Dedifferentiated amniotic fluid mesenchymal stem cell (primary cell): ENCODE measurements at regions not wholly inside any gene's neighbourhood (a gene's known extent, or its start where the extent isn't known, plus 50 kb on each side); places are given as distances from the start of the nearest gene placed in this dataset.

ENCODE experiments used
- DNase-seq: peaks from one replicate; pipeline ENCODE4 v3.0.0-alpha.2; 2016; ENCODE audit errors: extremely low spot score

DNA sequence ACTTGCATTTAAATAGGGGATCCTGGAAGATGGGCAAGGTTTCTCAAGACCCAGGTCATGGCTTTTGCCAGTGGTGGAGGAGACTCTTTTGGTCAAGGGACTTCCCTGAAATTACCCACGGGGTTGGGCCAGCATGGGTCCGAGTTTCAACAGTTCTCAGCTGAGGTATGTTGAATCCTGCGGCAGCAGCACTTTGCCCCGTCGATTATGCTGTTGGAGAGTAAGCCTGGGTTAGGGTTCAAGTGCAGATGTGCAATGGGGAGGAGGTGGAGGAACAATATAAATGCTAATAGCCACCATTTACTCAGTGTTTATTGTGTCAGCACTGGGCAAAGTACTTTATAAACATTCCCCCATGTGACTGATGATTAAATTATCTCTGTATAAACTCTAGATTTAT, 96.0 kb upstream of the GATA6 start:
- DNase-seq: no peak

- no peak for DNase-seq
Observed at GRCh38 chr18:22074282-22075070, 94.9 kb upstream of the GATA6 start.

GRCh38 chr18:22080035-22080434, 89.4 kb upstream of the GATA6 start:
- DNase-seq: no peak

DNA sequence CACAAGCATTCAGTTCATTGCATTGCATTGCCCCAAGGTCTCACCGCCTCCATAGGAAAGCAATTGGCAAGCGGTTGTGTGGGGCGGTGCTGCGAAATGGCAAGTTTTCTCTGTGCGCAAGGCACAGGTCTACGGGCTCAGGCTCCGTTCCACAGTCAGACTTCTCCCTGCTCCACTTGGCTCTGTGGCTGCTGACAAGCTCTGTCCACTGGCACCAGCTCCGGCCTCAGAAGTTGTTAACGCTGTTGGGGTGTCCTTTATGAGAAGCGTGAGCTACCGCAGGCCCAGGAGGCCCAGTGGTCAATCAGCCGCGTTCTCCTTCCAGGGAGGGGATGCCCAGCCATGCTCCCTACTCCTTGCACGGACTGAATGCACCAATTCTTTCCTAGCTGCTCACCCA, 87.0 kb upstream of the GATA6 start:
- no peak for DNase-seq

- no peak for DNase-seq
Observed at GRCh38 chr18:22084547-22084946, 84.8 kb upstream of the GATA6 start.

- no peak for DNase-seq
Observed at GRCh38 chr18:22086973-22087372, 82.4 kb upstream of the GATA6 start.

- no peak for DNase-seq
Observed at GRCh38 chr18:22088029-22088428, 81.4 kb upstream of the GATA6 start.

DNA sequence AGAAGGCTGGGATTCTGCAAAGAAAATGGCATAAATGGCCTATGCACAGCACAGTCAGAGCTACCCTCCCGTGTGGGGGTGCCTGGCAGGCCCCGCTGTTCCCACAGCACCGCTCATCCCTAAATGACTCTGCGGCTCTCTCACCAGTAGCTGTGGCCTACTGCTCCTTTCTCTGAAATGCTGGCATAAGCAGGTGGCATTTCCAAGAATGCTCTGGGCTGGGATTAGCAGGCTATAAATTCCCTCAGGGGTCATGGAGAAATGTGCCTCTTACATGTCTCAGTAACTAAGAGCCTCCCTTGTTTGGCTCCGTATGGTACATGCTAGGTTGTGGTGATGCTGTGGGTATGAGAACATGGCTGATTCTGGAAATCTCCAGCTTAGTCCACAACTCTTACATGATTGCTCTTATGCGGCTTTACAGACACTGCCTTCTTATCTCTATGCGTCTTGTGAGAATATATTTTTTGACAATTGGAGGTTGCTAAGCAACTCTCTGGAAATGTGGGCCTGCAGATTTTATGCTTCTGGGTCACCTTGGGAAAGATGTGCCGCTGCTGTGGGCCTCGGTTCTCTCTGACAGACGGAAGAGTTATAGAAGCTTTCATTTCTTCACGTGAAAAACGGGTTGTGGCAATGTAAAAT, 80.3 kb upstream of the GATA6 start:
- no peak for DNase-seq

GRCh38 chr18:22091341-22091740, 78.0 kb upstream of the GATA6 start:
- no peak for DNase-seq

DNA sequence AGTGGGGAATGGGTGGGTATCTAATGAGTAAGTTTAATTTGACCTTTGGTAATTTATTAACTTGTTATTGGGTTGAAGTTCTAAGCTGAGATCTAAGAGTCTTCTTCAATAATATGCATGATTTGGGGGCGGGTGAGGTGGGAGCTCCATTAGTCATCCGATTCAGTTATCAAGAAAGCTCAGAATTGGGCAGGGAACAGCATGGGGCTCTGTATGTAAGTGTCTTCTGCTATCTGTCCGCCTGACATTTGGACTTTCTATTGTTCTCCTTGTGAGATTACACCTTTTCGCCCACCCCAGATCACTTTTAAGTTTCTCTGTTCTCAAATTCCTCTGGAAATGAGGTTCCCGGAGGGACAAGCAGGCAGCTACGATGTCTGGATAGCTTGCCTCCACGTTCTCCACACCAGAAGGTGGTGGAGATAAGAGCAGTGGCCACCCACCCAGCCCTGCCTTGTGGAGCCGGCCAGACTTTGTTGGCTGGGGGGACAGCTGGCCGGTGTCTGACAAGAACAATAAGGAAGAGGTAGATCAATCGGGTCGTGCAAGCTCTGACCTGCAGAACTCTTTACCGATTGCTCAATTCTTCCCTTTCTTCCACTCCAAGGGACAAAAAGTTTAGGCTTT, 75.5 kb upstream of the GATA6 start:
- DNase-seq: no peak

GRCh38 chr18:22094358-22094734, 75.0 kb upstream of the GATA6 start:
- DNase-seq: no peak

DNA sequence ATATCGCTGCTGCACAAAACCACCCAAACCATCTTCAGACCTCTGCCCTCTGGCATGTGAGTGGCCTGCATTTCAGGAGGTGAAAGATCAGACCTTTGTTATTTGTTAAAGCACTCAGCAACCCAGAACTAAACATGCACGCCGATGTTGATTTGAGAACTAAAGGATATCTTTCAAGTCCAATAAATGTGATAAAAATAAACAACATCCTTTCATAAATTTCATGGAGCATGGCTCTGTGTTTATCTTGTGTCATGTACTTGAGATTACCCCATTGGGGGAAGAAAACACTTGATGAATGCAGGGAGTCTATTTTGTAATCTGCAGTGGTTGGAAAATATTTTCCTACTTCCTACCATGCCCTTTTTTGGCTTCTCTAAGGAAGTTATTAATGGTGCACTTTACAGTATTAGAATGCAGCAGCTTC, 70.8 kb upstream of the GATA6 start:
- no peak for DNase-seq

GRCh38 chr18:22099925-22100324, 69.5 kb upstream of the GATA6 start:
- DNase-seq: no peak

DNA sequence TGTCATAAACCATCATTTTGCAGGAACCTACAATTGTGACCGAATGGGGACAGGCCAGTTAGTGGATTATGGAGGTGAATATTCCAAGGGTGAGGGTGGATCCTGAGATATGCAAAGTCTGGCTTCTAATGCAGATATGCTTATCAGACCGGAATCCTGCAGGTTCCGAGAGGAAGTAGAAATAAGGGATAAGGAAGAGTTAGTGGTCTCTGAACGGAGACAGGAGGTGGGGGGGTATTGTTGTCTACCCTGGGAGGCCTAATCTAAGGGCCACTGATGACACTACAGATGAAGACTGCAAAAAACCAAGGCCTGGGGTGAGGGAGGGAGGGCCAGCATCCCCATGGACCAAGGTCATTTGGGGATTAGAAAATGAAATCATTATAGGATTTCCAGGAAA, 67.7 kb upstream of the GATA6 start:
- no peak for DNase-seq

DNA sequence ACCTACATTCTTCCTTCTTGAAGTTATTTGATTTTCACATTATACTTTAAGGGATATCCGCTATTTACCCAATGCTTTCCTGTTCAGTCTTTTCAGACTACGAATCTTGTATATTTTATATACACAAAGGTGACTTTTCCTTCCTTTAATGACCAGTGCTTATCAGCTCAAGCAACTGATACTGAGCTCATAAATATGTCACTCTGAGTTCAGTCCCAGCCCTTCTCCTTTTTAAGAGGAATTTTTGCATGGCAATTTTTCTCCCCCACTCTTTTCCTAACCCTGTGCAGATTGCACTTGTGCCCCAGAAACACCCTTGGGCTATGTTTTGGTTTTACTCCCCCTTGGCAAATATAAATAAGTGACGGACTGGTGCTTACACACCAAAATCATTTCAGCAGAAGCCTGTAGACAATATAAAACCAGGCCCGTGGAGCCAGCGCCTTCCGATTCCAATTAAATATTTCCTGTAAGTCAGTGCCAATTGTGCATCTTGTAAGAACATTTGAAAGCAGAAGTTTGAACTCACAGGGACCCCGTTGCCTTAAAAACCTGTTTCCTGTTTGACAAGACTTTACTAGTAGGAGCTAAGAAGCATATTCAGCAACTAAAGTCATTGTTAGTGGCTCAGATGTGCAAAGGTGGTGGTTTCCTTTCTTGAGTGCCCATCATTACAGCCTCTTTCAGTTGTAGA, 66.3 kb upstream of the GATA6 start:
- DNase-seq: no peak

DNA sequence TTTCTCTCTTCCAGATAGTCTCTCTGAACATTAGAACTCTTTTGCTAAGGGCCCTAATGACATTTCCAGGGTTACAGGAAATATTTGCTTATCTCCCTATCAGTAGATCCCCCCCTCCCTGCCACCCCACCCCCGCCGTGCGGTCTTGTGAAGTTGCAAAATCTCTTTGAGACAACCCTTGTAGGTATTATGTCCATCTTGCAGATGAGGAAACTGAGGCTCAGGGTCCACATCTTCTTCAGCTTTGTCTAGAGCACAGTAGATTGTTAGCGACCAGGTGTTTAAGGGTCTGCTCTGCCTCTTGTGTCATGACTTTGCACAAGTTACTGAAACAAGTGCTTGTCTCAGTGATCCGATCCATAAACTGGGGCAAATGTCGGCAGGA, 65.8 kb upstream of the GATA6 start:
- no peak for DNase-seq

DNA sequence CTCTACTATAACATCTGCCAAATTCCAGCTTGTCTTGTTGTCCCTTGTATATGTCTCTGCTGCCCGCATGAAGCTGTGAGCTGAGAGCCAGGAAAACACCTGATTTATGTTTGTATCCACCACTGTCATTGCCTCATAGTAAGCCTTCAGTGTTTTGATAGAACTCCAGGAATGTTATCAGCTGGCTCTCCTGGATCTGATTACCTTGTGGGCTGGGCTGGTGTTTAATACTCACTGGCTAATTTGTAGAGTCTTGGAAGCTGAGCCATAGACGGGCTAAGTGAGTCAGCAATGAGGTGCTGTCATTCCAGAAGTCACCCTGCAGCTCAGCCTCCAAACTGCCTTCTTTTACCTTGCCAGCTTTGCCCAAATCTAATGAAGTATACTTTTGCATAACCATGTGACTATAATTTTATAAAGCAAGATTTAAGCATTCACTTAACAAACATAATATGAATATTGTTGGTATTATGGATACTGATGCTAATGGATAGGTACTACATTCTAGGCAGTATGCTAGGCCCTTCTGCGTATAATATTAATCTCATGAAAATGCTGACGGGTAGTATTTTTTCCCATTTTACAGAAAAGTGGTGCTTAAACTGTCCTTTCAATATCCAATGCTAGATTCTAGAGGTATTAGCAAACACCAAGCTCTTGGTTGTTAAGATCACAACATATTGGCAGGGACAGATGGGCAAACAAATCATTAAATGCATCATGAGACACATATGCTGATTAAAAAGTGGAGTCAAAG, 62.7 kb upstream of the GATA6 start:
- no peak for DNase-seq

DNA sequence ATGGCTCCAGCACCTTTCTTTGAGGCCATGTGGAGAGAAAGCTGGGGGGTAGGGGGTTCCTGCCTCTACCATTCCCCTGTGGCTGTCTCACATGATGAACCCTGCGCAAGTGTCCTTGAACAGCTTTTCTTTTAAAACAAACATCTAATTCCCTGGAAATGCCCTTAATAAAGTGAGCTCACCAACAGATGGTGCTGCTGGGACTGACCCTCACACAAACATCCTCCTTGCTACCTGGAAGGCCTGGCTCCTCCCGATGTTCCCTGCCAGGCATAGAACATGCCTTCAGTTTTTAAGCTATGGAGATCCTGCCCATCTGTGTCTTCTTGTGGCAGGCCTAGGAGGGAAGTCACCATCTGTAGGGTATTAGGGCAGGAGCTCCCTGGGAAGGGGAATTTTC, 60.7 kb upstream of the GATA6 start:
- no peak for DNase-seq

GRCh38 chr18:22109535-22109934, 59.9 kb upstream of the GATA6 start:
- no peak for DNase-seq

- DNase-seq: no peak
Observed at GRCh38 chr18:22110461-22110924, 58.9 kb upstream of the GATA6 start.

DNA sequence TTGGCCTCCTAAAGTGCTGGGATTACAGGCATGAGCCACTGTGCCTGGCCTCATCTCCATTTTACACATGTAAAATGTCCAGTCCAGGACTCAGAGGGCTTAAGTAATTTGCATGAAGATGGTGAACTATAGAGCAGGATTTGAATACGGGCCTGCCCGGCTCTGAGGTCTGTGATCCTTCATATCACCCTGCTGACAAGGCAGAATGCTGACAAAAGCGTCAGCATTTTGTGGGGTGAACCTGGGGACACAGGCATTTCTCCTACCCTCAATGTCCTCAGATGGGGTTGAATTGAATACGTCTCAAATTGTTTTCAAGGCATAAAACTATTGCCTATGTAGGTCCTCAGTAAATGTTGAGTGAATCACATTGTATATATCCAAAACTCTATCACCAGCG, 57.2 kb upstream of the GATA6 start:
- DNase-seq: no peak
